ENCODE measurements at regions not wholly inside any gene's neighbourhood (a gene's known extent, or its start where the extent isn't known, plus 50 kb on each side); places are given as distances from the start of the nearest gene placed in this dataset.

GRCh38 chr4:132992686-132993085 lies 156.4 kb upstream of the PCDH10 start:
- Mint-ChIP-seq H3K9me3 (peaks cover 0 to 10% (median 3%) of the 10 kb centered on the region in 3 donors), H3K27me3 (no peaks in the 10 kb centered on the region), H3K27ac (no peak overlapping the region), H3K36me3 (no peaks in the 10 kb centered on the region), H3K4me1 (no peaks in the 10 kb centered on the region), H3K4me3 (no peak overlapping the region)
- ATAC-seq (replicated peaks in 1 of 4) = no peak
- no peak overlapping the region for H3K27ac ChIP-seq (ENCODE audit: low read length)
- ChIA-PET POLR2A (no interaction called here), CTCF (no interaction called here)
- no peaks in the 10 kb centered on the region for H3K4me1 ChIP-seq (ENCODE audit: control insufficient read depth in 1 of 2, extremely low read depth in 1 of 2, insufficient read depth in 2 of 2, low read length in 2 of 2)
- no peaks in the 10 kb centered on the region for H3K9me3 ChIP-seq
- H3K27me3 ChIP-seq (replicated peaks in 1 of 2; ENCODE audit: control insufficient read depth in 2 of 2, extremely low read depth in 1 of 2, insufficient read depth in 2 of 2, low read length in 1 of 2) = no peaks in the 10 kb centered on the region
- no peak overlapping the region for H3K4me3 ChIP-seq (ENCODE audit: control insufficient read depth in 1 of 2, extremely low read depth in 1 of 2, low read length in 1 of 2)
- no peaks in the 10 kb centered on the region for H3K36me3 ChIP-seq (ENCODE audit: control insufficient read depth in 2 of 2, extremely low read depth in 1 of 2, insufficient read depth in 1 of 2, low read length in 1 of 2)
- no peak for DNase-seq
- no CpG with 5 or more reads among the region's 2 CpGs for WGBS (ENCODE audit: insufficient coverage)

- CTCF ChIA-PET = no interaction called here
- no CpG with 5 or more reads among the region's 2 CpGs for WGBS (ENCODE audit: insufficient coverage)
- no peaks in the 10 kb centered on the region for H3K36me3 ChIP-seq (ENCODE audit: control insufficient read depth in 2 of 2, extremely low read depth in 1 of 2, insufficient read depth in 1 of 2, low read length in 1 of 2)
- H3K4me3 ChIP-seq (ENCODE audit: control insufficient read depth in 1 of 2, extremely low read depth in 1 of 2, low read length in 1 of 2) = no peak overlapping the region
- no peaks in the 10 kb centered on the region for H3K9me3 ChIP-seq
- POLR2A ChIA-PET = no interaction called here
- no peaks in the 10 kb centered on the region for H3K36me3 Mint-ChIP-seq
- H3K27ac Mint-ChIP-seq = no peak overlapping the region
- no peaks in the 10 kb centered on the region for H3K4me1 Mint-ChIP-seq
- DNase-seq (no peak), ATAC-seq (replicated peaks in 1 of 4) (no peak)
- H3K9me3 Mint-ChIP-seq = peaks cover 0 to 5% (median 5%) of the 10 kb centered on the region in 3 donors
- no peak overlapping the region for H3K27ac ChIP-seq (ENCODE audit: low read length)
- no peaks in the 10 kb centered on the region for H3K27me3 ChIP-seq (replicated peaks in 1 of 2; ENCODE audit: control insufficient read depth in 2 of 2, extremely low read depth in 1 of 2, insufficient read depth in 2 of 2, low read length in 1 of 2)
- H3K4me3 Mint-ChIP-seq = no peak overlapping the region
- peaks cover 0 to 6% of the 10 kb centered on the region in 2 experiments for H3K4me1 ChIP-seq (ENCODE audit: control insufficient read depth in 1 of 2, extremely low read depth in 1 of 2, insufficient read depth in 2 of 2, low read length in 2 of 2)
- H3K27me3 Mint-ChIP-seq = no peaks in the 10 kb centered on the region
Measured at GRCh38 chr4:132998585-132999230, 150.4 kb upstream of the PCDH10 start.

GRCh38 chr4:133000012-133000411 lies 149.1 kb upstream of the PCDH10 start:
- Histone ChIP-seq H3K4me1 (ENCODE audit: control insufficient read depth in 1 of 2, extremely low read depth in 1 of 2, insufficient read depth in 2 of 2, low read length in 2 of 2) (peaks cover 0 to 6% of the 10 kb centered on the region in 2 experiments), H3K27ac (ENCODE audit: low read length) (no peak overlapping the region), H3K36me3 (ENCODE audit: control insufficient read depth in 2 of 2, extremely low read depth in 1 of 2, insufficient read depth in 1 of 2, low read length in 1 of 2) (no peaks in the 10 kb centered on the region), H3K9me3 (no peaks in the 10 kb centered on the region), H3K27me3 (replicated peaks in 1 of 2; ENCODE audit: control insufficient read depth in 2 of 2, extremely low read depth in 1 of 2, insufficient read depth in 2 of 2, low read length in 1 of 2) (no peaks in the 10 kb centered on the region), H3K4me3 (ENCODE audit: control insufficient read depth in 1 of 2, extremely low read depth in 1 of 2, low read length in 1 of 2) (no peak overlapping the region)
- no peaks in the 10 kb centered on the region for H3K36me3 Mint-ChIP-seq
- ChIA-PET CTCF (no interaction called here), POLR2A (no interaction called here)
- no peak overlapping the region for H3K4me3 Mint-ChIP-seq
- peaks cover 0 to 5% (median 5%) of the 10 kb centered on the region in 3 donors for H3K9me3 Mint-ChIP-seq
- no peak overlapping the region for H3K27ac Mint-ChIP-seq
- DNase-seq (no peak), ATAC-seq (replicated peaks in 1 of 4) (no peak)
- no peaks in the 10 kb centered on the region for H3K4me1 Mint-ChIP-seq
- H3K27me3 Mint-ChIP-seq = no peaks in the 10 kb centered on the region
- WGBS (ENCODE audit: insufficient coverage) = no CpG with 5 or more reads among the region's 3 CpGs

- no peaks in the 10 kb centered on the region for H3K36me3 Mint-ChIP-seq
- Histone ChIP-seq H3K4me1 (ENCODE audit: control insufficient read depth in 1 of 2, extremely low read depth in 1 of 2, insufficient read depth in 2 of 2, low read length in 2 of 2) (peaks cover 0 to 6% of the 10 kb centered on the region in 2 experiments), H3K4me3 (ENCODE audit: control insufficient read depth in 1 of 2, extremely low read depth in 1 of 2, low read length in 1 of 2) (no peak overlapping the region), H3K9me3 (no peaks in the 10 kb centered on the region), H3K36me3 (ENCODE audit: control insufficient read depth in 2 of 2, extremely low read depth in 1 of 2, insufficient read depth in 1 of 2, low read length in 1 of 2) (no peaks in the 10 kb centered on the region), H3K27me3 (replicated peaks in 1 of 2; ENCODE audit: control insufficient read depth in 2 of 2, extremely low read depth in 1 of 2, insufficient read depth in 2 of 2, low read length in 1 of 2) (no peaks in the 10 kb centered on the region), H3K27ac (ENCODE audit: low read length) (no peak overlapping the region)
- H3K4me3 Mint-ChIP-seq = no peak overlapping the region
- DNase-seq = no peak
- H3K27me3 Mint-ChIP-seq = no peaks in the 10 kb centered on the region
- no peak overlapping the region for H3K27ac Mint-ChIP-seq
- H3K4me1 Mint-ChIP-seq = no peaks in the 10 kb centered on the region
- ChIA-PET CTCF (no interaction called here), POLR2A (interaction anchor here in 1 of 2 donors (0.6 kb wide), 1 partner anchor 29 kb away, joined by 3 read pairs; no protein-coding TSS in a partner anchor)
- ATAC-seq (replicated peaks in 1 of 4) = no peak
- H3K9me3 Mint-ChIP-seq = peaks cover 5 to 7% (median 5%) of the 10 kb centered on the region in 3 donors
- 100% methylated on average over 2 of the region's 6 CpGs for WGBS (ENCODE audit: insufficient coverage)
Measured at GRCh38 chr4:133003169-133003568, 145.9 kb upstream of the PCDH10 start.

- CTCF ChIA-PET = no interaction called here
Measured at GRCh38 chr4:133014473-133015135, 134.5 kb upstream of the PCDH10 start.

GRCh38 chr4:133045288-133045687 lies 103.8 kb upstream of the PCDH10 start:
- CTCF ChIA-PET = no interaction called here
- no peak for ATAC-seq (replicated peaks in 1 of 4)
- H3K9me3 ChIP-seq = no peaks in the 10 kb centered on the region
- DNase-seq = no peak
- peaks cover 12 to 26% (median 15%) of the 10 kb centered on the region in 3 donors for H3K9me3 Mint-ChIP-seq
- no peaks in the 10 kb centered on the region for H3K36me3 ChIP-seq (ENCODE audit: control insufficient read depth in 2 of 2, extremely low read depth in 1 of 2, insufficient read depth in 1 of 2, low read length in 1 of 2)
- H3K36me3 Mint-ChIP-seq = no peaks in the 10 kb centered on the region
- H3K27ac Mint-ChIP-seq = no peak overlapping the region
- H3K4me1 Mint-ChIP-seq = no peaks in the 10 kb centered on the region
- H3K4me3 ChIP-seq (ENCODE audit: control insufficient read depth in 1 of 2, extremely low read depth in 1 of 2, low read length in 1 of 2) = no peak overlapping the region
- POLR2A ChIA-PET = no interaction called here
- H3K27me3 Mint-ChIP-seq = no peaks in the 10 kb centered on the region
- H3K4me3 Mint-ChIP-seq = no peak overlapping the region
- H3K4me1 ChIP-seq (ENCODE audit: control insufficient read depth in 1 of 2, extremely low read depth in 1 of 2, insufficient read depth in 2 of 2, low read length in 2 of 2) = no peaks in the 10 kb centered on the region
- no CpG with 5 or more reads among the region's 1 CpG for WGBS (ENCODE audit: insufficient coverage)
- H3K27me3 ChIP-seq (replicated peaks in 1 of 2; ENCODE audit: control insufficient read depth in 2 of 2, extremely low read depth in 1 of 2, insufficient read depth in 2 of 2, low read length in 1 of 2) = no peaks in the 10 kb centered on the region
- H3K27ac ChIP-seq (ENCODE audit: low read length) = no peak overlapping the region

More at GRCh38 chr4:133014473-133015135, 134.5 kb upstream of the PCDH10 start:
- Mint-ChIP-seq H3K36me3 (no peaks in the 10 kb centered on the region), H3K27ac (no peak overlapping the region), H3K27me3 (no peaks in the 10 kb centered on the region), H3K4me3 (no peak overlapping the region), H3K9me3 (peaks cover 4 to 20% (median 16%) of the 10 kb centered on the region in 3 donors), H3K4me1 (no peaks in the 10 kb centered on the region)
- H3K4me3 ChIP-seq (ENCODE audit: control insufficient read depth in 1 of 2, extremely low read depth in 1 of 2, low read length in 1 of 2) = no peak overlapping the region
- POLR2A ChIA-PET = no interaction called here
- H3K27ac ChIP-seq (ENCODE audit: low read length) = no peak overlapping the region
- H3K27me3 ChIP-seq (replicated peaks in 1 of 2; ENCODE audit: control insufficient read depth in 2 of 2, extremely low read depth in 1 of 2, insufficient read depth in 2 of 2, low read length in 1 of 2) = no peaks in the 10 kb centered on the region
- 0% methylated on average over 1 of the region's 3 CpGs for WGBS (ENCODE audit: insufficient coverage)
- ATAC-seq (replicated peaks in 1 of 4) = no peak
- no peak for DNase-seq
- no peaks in the 10 kb centered on the region for H3K9me3 ChIP-seq
- no peaks in the 10 kb centered on the region for H3K36me3 ChIP-seq (ENCODE audit: control insufficient read depth in 2 of 2, extremely low read depth in 1 of 2, insufficient read depth in 1 of 2, low read length in 1 of 2)
- no peaks in the 10 kb centered on the region for H3K4me1 ChIP-seq (ENCODE audit: control insufficient read depth in 1 of 2, extremely low read depth in 1 of 2, insufficient read depth in 2 of 2, low read length in 2 of 2)

Measured in T-cell (primary cell).